Limb (tissue), 2 donors: ENCODE measurements at regions not wholly inside any gene's neighbourhood (a gene's known extent, or its start where the extent isn't known, plus 50 kb on each side); places are given as distances from the start of the nearest gene placed in this dataset.

Source experiments
- DNase-seq, 2 donors: peaks; one replicate each; pipeline ENCODE4 v3.0.0-alpha.2; 2016; ENCODE audit errors: extremely low spot score in 2 of 2

GRCh38 chr13:73274147-73274546, 215.3 kb downstream of the KLF5 start:
- DNase-seq: no peak

GRCh38 chr13:73273745-73274144, 214.9 kb downstream of the KLF5 start:
- DNase-seq: peak in 1 of 2 donors; percentile 21

GRCh38 chr13:73273276-73273675, 214.5 kb downstream of the KLF5 start:
- DNase-seq: no peak

DNA sequence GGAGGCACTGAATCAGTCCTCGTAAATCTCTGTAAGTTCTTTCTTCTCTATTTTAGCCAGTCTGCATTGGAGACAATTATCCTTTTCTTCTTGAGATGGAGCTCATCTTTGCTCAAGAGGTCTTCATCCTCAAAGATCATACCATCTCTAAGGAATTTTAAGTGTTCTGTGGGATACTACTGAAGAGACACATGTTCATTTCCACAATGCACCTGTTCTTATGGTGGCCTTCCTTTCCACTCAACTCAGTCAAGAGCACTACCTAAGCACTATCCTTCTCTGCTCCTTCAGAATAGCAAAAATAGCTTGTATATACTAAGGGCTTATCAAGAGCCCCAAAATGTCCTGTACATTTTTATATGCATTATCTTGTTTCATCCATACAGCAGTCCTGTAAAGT, 214.0 kb downstream of the KLF5 start:
- DNase-seq: no peak

DNA sequence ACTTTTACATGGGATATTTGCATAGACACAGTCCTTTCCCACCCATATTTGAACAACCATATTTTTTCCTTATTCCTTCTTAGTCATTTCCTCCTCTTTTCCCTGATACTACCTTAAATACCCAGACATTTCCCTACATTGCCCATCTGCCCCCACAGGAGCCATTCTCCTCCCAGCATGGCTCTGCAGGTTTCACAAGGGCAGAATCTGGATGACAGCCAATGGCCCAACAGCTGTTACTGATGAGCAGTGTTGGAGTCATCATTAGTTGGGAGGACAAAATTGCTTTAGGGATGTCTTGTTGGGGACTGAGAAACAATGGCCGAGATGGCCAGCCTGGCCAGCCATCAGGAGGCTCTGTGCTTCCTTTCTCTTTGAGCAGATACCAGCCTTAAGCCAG, 209.5 kb downstream of the KLF5 start:
- DNase-seq: no peak

GRCh38 chr13:73266640-73267180, 207.9 kb downstream of the KLF5 start:
- no peak for DNase-seq

GRCh38 chr13:73262862-73263627, 204.2 kb downstream of the KLF5 start:
- no peak for DNase-seq

- DNase-seq: no peak
Measured at GRCh38 chr13:73261739-73262216, 203.0 kb downstream of the KLF5 start.

GRCh38 chr13:73259061-73260017, 200.5 kb downstream of the KLF5 start:
- DNase-seq: peak in 1 of 2 donors; percentile 21

GRCh38 chr13:73258406-73258805, 199.6 kb downstream of the KLF5 start:
- DNase-seq: no peak

GRCh38 chr13:73254827-73255226, 196.0 kb downstream of the KLF5 start:
- no peak for DNase-seq

GRCh38 chr13:73251626-73252265, 192.9 kb downstream of the KLF5 start:
- no peak for DNase-seq

GRCh38 chr13:73250061-73250460, 191.3 kb downstream of the KLF5 start:
- DNase-seq: no peak

GRCh38 chr13:73248711-73249580, 190.1 kb downstream of the KLF5 start:
- DNase-seq: no peak

- DNase-seq: no peak
Measured at GRCh38 chr13:73248154-73248553, 189.3 kb downstream of the KLF5 start.

- DNase-seq: no peak
Measured at GRCh38 chr13:73245246-73245645, 186.4 kb downstream of the KLF5 start.

DNA sequence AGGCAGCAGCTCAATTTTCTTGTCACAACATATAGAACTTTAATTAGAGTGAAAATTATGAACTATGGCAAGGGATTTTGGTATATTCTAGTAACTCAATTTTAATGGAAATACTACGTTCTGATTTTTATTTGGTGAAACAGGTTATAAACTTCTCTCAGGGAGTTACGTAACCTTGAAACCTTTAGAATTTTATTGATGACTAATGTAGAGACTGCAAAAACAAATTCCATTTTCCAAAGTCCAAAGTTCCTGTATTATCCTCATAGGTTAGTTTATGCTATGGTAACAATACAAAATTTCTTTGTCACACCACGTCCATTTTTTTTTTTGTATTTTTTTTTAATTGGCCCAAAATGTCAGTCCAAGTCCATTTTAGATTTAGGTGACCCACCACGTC, 185.7 kb downstream of the KLF5 start:
- DNase-seq: no peak

DNA sequence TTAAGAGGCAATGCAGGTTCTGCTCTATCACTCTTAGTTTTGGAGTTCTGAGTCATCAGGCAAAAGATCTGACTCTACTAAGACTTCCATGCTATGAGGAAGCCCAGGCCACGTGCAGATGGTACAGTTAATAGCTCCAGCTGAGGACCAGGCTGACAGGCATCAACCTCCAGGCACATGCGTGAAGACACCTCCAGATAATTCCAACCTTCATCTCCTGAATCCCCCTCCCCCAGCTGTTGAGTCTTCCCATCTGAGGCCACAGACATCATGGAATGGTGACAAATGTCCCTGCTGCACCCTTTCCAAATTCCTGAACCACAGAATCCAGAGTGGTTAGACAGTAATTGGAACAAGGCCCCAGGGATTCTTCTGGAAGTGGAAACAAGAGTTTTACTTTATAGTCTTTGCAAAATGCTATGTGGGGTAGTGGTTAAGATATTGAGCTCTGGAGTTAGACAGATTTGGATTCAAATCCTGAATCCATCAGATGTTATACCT, 183.8 kb downstream of the KLF5 start:
- DNase-seq: no peak

DNA sequence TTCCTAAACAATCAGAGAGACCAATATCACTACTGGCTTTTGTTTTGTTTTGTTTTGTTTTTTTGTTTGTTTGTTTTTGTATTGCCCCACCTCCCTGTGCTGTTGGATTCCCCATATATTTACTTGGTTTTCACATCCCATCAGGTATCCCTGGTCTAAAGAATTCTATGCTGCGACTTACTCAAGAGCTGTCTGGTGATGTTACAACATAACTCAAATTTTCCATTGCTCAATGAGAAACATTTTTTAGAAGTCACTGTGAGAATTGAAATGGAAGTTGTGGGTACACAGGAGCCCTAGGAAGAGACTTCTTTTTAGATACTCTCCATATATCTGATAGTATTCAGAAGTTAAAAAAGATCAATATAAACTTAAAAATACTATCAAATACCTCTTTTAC, 181.4 kb downstream of the KLF5 start:
- DNase-seq: no peak

GRCh38 chr13:73235385-73235784, 176.6 kb downstream of the KLF5 start:
- no peak for DNase-seq
